ENCODE measurements at regions not wholly inside any gene's neighbourhood (a gene's known extent, or its start where the extent isn't known, plus 50 kb on each side); places are given as distances from the start of the nearest gene placed in this dataset.

DNA sequence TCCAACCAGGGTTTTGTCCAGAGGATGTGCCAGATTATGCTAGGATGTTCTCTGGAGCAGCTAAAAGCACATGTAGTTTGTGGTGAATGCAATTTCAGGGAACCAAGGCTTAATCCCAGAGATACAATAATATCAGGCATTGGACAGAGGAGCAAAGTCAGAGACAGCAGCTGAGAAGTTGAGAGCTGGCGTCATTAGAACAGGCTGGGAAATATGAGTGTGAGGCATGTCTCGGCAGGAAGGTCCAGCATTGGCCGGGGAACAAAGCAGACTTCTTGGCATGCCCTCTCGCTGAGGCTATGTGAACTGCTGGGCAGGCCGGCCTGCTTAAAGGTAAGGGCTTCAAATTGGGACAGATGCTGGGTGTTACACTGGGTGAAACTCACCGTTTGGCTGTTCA is 125.4 kb downstream of the CAND1 start:
- no peak overlapping the region for H3K4me2 ChIP-seq
- no peak overlapping the region for H3K27ac ChIP-seq
- TF ChIP-seq CTCF (IDR thresholded peaks at IDR 0.05), result peak; percentile 5
- no peak for TF ChIP-seq EZH2phosphoT487 (IDR thresholded peaks at IDR 0.05)
- Mint-ChIP-seq H3K27me3 (ENCODE audit: insufficient read depth, low read depth) (no peaks in the 10 kb centered on the region), H3K4me3 (no peak overlapping the region), H3K36me3 (no peaks in the 10 kb centered on the region), H3K27ac (no peak overlapping the region), H3K9me3 (no peaks in the 10 kb centered on the region), H3K4me1 (peaks cover 5% of the 10 kb centered on the region)
- H3K79me2 ChIP-seq (ENCODE audit: low read depth), result no peaks in the 10 kb centered on the region
- H3K9ac ChIP-seq, result no peak overlapping the region
- no peak overlapping the region for H3K4me3 ChIP-seq
- H4K20me1 ChIP-seq (ENCODE audit: low read depth), result no peaks in the 10 kb centered on the region
- H2AFZ ChIP-seq (replicated peaks), result no peak overlapping the region
- no peaks in the 10 kb centered on the region for H3F3A ChIP-seq (ENCODE audit: low read depth)
- H3K4me1 ChIP-seq, result peaks cover 8% of the 10 kb centered on the region
- no peaks in the 10 kb centered on the region for H3K36me3 ChIP-seq
- H3K9me3 ChIP-seq (ENCODE audit: low read depth), result no peaks in the 10 kb centered on the region
- H3K27me3 ChIP-seq, result no peaks in the 10 kb centered on the region
- peak; percentile 45 for DNase-seq (ENCODE audit: low spot score)

GRCh38 chr12:67400742-67401141 is 131.6 kb downstream of the CAND1 start:
- H2AFZ ChIP-seq (replicated peaks), result peak overlapping the region; percentile 24
- H3K79me2 ChIP-seq (ENCODE audit: low read depth), result no peaks in the 10 kb centered on the region
- H3K27me3 ChIP-seq, result no peaks in the 10 kb centered on the region
- H3K9me3 ChIP-seq (ENCODE audit: low read depth), result no peaks in the 10 kb centered on the region
- H3F3A ChIP-seq (ENCODE audit: low read depth), result no peaks in the 10 kb centered on the region
- Mint-ChIP-seq H3K9me3 (peaks cover 6% of the 10 kb centered on the region), H3K4me1 (no peaks in the 10 kb centered on the region), H3K4me3 (no peak overlapping the region), H3K36me3 (no peaks in the 10 kb centered on the region), H3K27ac (no peak overlapping the region), H3K27me3 (ENCODE audit: insufficient read depth, low read depth) (no peaks in the 10 kb centered on the region)
- no peak overlapping the region for H3K4me3 ChIP-seq
- no peak overlapping the region for H3K4me2 ChIP-seq
- no peak overlapping the region for H3K27ac ChIP-seq
- no peak for TF ChIP-seq EZH2phosphoT487 (IDR thresholded peaks at IDR 0.05)
- no peak for TF ChIP-seq EZH2 (IDR thresholded peaks at IDR 0.05)
- TF ChIP-seq CTCF (IDR thresholded peaks at IDR 0.05), result no peak
- no peak for DNase-seq (ENCODE audit: low spot score)
- peaks cover 8% of the 10 kb centered on the region for H3K4me1 ChIP-seq
- no peaks in the 10 kb centered on the region for H3K36me3 ChIP-seq
- H3K9ac ChIP-seq, result no peak overlapping the region
- no peaks in the 10 kb centered on the region for H4K20me1 ChIP-seq (ENCODE audit: low read depth)

GRCh38 chr12:67410246-67410645 is 141.1 kb downstream of the CAND1 start:
- Histone ChIP-seq H3K9me3 (ENCODE audit: low read depth) (no peaks in the 10 kb centered on the region), H2AFZ (replicated peaks) (no peak overlapping the region), H4K20me1 (ENCODE audit: low read depth) (no peaks in the 10 kb centered on the region), H3K4me3 (no peak overlapping the region), H3K27me3 (no peaks in the 10 kb centered on the region), H3K36me3 (no peaks in the 10 kb centered on the region), H3K4me1 (peaks cover 28% of the 10 kb centered on the region), H3K4me2 (no peak overlapping the region), H3K79me2 (ENCODE audit: low read depth) (no peaks in the 10 kb centered on the region), H3K9ac (no peak overlapping the region), H3F3A (ENCODE audit: low read depth) (no peaks in the 10 kb centered on the region), H3K27ac (no peak overlapping the region)
- peaks cover 2% of the 10 kb centered on the region for H3K36me3 Mint-ChIP-seq
- peaks cover 9% of the 10 kb centered on the region for H3K9me3 Mint-ChIP-seq
- no peak for DNase-seq (ENCODE audit: low spot score)
- peaks cover 2% of the 10 kb centered on the region for H3K27me3 Mint-ChIP-seq (ENCODE audit: insufficient read depth, low read depth)
- peaks cover 5% of the 10 kb centered on the region for H3K4me1 Mint-ChIP-seq
- no peak overlapping the region for H3K4me3 Mint-ChIP-seq
- TF ChIP-seq EZH2 (IDR thresholded peaks at IDR 0.05), result no peak
- H3K27ac Mint-ChIP-seq, result no peak overlapping the region

DNA sequence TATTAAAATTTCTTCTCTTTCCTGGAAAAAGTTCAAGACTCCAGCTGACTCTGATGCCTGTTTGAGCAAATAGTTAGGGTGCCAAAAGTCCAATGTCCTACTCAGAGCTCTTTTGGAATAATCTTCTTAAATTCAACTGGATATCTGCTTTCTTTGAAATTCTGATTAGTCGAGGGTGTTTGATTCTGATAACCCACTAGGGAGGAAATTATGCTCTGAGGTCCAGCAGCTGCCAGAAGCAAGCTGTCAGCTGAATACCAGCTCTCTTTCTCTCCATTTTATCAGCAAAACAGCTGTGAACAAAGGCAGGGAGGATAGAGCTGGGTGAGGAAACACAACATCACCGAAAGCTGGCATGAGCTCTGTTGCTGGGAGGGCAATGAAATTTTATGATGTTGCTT is 141.5 kb downstream of the CAND1 start:
- H3K27me3 ChIP-seq, result no peaks in the 10 kb centered on the region
- H3K9me3 ChIP-seq (ENCODE audit: low read depth), result no peaks in the 10 kb centered on the region
- H3K36me3 Mint-ChIP-seq, result peaks cover 2% of the 10 kb centered on the region
- no peak overlapping the region for H3K4me2 ChIP-seq
- H3K27ac ChIP-seq, result no peak overlapping the region
- peaks cover 2% of the 10 kb centered on the region for H3K27me3 Mint-ChIP-seq (ENCODE audit: insufficient read depth, low read depth)
- H4K20me1 ChIP-seq (ENCODE audit: low read depth), result no peaks in the 10 kb centered on the region
- no peak overlapping the region for H3K9ac ChIP-seq
- H3K4me1 Mint-ChIP-seq, result peaks cover 5% of the 10 kb centered on the region
- H3K4me3 Mint-ChIP-seq, result no peak overlapping the region
- H3F3A ChIP-seq (ENCODE audit: low read depth), result no peaks in the 10 kb centered on the region
- H2AFZ ChIP-seq (replicated peaks), result no peak overlapping the region
- DNase-seq (ENCODE audit: low spot score), result no peak
- no peaks in the 10 kb centered on the region for H3K79me2 ChIP-seq (ENCODE audit: low read depth)
- TF ChIP-seq CTCF (IDR thresholded peaks at IDR 0.05) (no peak), EZH2phosphoT487 (IDR thresholded peaks at IDR 0.05) (no peak)
- no peaks in the 10 kb centered on the region for H3K36me3 ChIP-seq
- H3K4me3 ChIP-seq, result no peak overlapping the region
- no peak overlapping the region for H3K27ac Mint-ChIP-seq
- peaks cover 5% of the 10 kb centered on the region for H3K9me3 Mint-ChIP-seq
- peaks cover 28% of the 10 kb centered on the region for H3K4me1 ChIP-seq
